ENCODE measurements at regions not wholly inside any gene's neighbourhood (a gene's known extent, or its start where the extent isn't known, plus 50 kb on each side); places are given as distances from the start of the nearest gene placed in this dataset.

- no peak overlapping the region for H3K9ac ChIP-seq (ENCODE audit: low read length)
- no peaks in the 10 kb centered on the region for H3F3A ChIP-seq (ENCODE audit: insufficient read depth, low read length, poor library complexity, severe bottlenecking)
- H3K9me2 ChIP-seq (ENCODE audit: insufficient read depth, low read length), result no peaks in the 10 kb centered on the region
- no peaks in the 10 kb centered on the region for H3K9me3 ChIP-seq (ENCODE audit: low read length)
- H3K4me3 ChIP-seq (ENCODE audit: low read length), result no peak overlapping the region
- H3K36me3 ChIP-seq (ENCODE audit: insufficient read depth, low read length), result no peaks in the 10 kb centered on the region
- no peaks in the 10 kb centered on the region for H3K27me3 ChIP-seq (ENCODE audit: insufficient read depth, low read depth, low read length)
- no peaks in the 10 kb centered on the region for H3K79me2 ChIP-seq (replicated peaks; ENCODE audit: insufficient read depth, low read length)
- no peak overlapping the region for H2AFZ ChIP-seq (ENCODE audit: low read depth, low read length)
- no peak overlapping the region for H3K4me2 ChIP-seq (ENCODE audit: low read length)
- no peaks in the 10 kb centered on the region for H4K20me1 ChIP-seq (ENCODE audit: insufficient read depth)
- no peak overlapping the region for H3K27ac ChIP-seq (ENCODE audit: low read length)
- TF ChIP-seq REST (IDR thresholded peaks at IDR 0.05; ENCODE audit: borderline replicate concordance) (no peak), POLR2AphosphoS5 (IDR thresholded peaks at IDR 0.05) (no peak), TAF1 (IDR thresholded peaks at IDR 0.05; ENCODE audit: low read depth) (no peak), MXI1 (conservative IDR thresholded peaks at IDR 0.05; ENCODE audit: poor library complexity, severe bottlenecking) (no peak), SMC3 (conservative IDR thresholded peaks at IDR 0.05; ENCODE audit: poor library complexity) (no peak), RAD21 (conservative IDR thresholded peaks at IDR 0.05) (no peak), EZH2 (IDR thresholded peaks at IDR 0.05; ENCODE audit: borderline replicate concordance, insufficient read depth, low read length, poor library complexity, severe bottlenecking) (no peak)
Measured at GRCh38 chr2:219699440-219699821, 72.0 kb downstream of the SLC4A3 start.

GRCh38 chr2:219701847-219702634, 74.6 kb downstream of the SLC4A3 start:
- Histone ChIP-seq H3K36me3 (ENCODE audit: insufficient read depth, low read length) (no peaks in the 10 kb centered on the region), H3K4me3 (ENCODE audit: low read length) (no peak overlapping the region), H3K27me3 (ENCODE audit: insufficient read depth, low read depth, low read length) (no peaks in the 10 kb centered on the region), H3K4me2 (ENCODE audit: low read length) (no peak overlapping the region), H3F3A (ENCODE audit: insufficient read depth, low read length, poor library complexity, severe bottlenecking) (no peaks in the 10 kb centered on the region), H3K27ac (ENCODE audit: low read length) (no peak overlapping the region), H3K9me2 (ENCODE audit: insufficient read depth, low read length) (no peaks in the 10 kb centered on the region), H3K79me2 (replicated peaks; ENCODE audit: insufficient read depth, low read length) (no peaks in the 10 kb centered on the region), H3K9me3 (ENCODE audit: low read length) (no peaks in the 10 kb centered on the region), H2AFZ (ENCODE audit: low read depth, low read length) (no peak overlapping the region), H4K20me1 (ENCODE audit: insufficient read depth) (no peaks in the 10 kb centered on the region), H3K9ac (ENCODE audit: low read length) (no peak overlapping the region)
- no peak for TF ChIP-seq RAD21 (conservative IDR thresholded peaks at IDR 0.05)

- Histone ChIP-seq H3K9me2 (ENCODE audit: insufficient read depth, low read length) (no peaks in the 10 kb centered on the region), H3K27me3 (ENCODE audit: insufficient read depth, low read depth, low read length) (no peaks in the 10 kb centered on the region), H3K79me2 (replicated peaks; ENCODE audit: insufficient read depth, low read length) (no peaks in the 10 kb centered on the region), H2AFZ (ENCODE audit: low read depth, low read length) (no peak overlapping the region), H3K9me3 (ENCODE audit: low read length) (no peaks in the 10 kb centered on the region), H3K9ac (ENCODE audit: low read length) (no peak overlapping the region), H3K4me2 (ENCODE audit: low read length) (no peak overlapping the region), H3K36me3 (ENCODE audit: insufficient read depth, low read length) (no peaks in the 10 kb centered on the region), H3F3A (ENCODE audit: insufficient read depth, low read length, poor library complexity, severe bottlenecking) (no peaks in the 10 kb centered on the region), H4K20me1 (ENCODE audit: insufficient read depth) (no peaks in the 10 kb centered on the region), H3K27ac (ENCODE audit: low read length) (no peak overlapping the region), H3K4me3 (ENCODE audit: low read length) (no peak overlapping the region)
- TF ChIP-seq TAF1 (IDR thresholded peaks at IDR 0.05; ENCODE audit: low read depth) (no peak), EP300 (conservative IDR thresholded peaks at IDR 0.05; ENCODE audit: poor library complexity, severe bottlenecking) (no peak), MXI1 (conservative IDR thresholded peaks at IDR 0.05; ENCODE audit: poor library complexity, severe bottlenecking) (no peak), POLR2AphosphoS5 (IDR thresholded peaks at IDR 0.05) (no peak), REST (IDR thresholded peaks at IDR 0.05; ENCODE audit: borderline replicate concordance) (no peak), SMC3 (conservative IDR thresholded peaks at IDR 0.05; ENCODE audit: poor library complexity) (no peak), CTCF (IDR thresholded peaks at IDR 0.05; ENCODE audit: poor library complexity, severe bottlenecking) (no peak), EZH2 (IDR thresholded peaks at IDR 0.05; ENCODE audit: borderline replicate concordance, insufficient read depth, low read length, poor library complexity, severe bottlenecking) (no peak), RAD21 (conservative IDR thresholded peaks at IDR 0.05) (no peak)
Measured at GRCh38 chr2:219702796-219703545, 75.5 kb downstream of the SLC4A3 start.
